MV-4-11 (cell line): ENCODE measurements at regions not wholly inside any gene's neighbourhood (a gene's known extent, or its start where the extent isn't known, plus 50 kb on each side); places are given as distances from the start of the nearest gene placed in this dataset.
"Not testable (repeated sequence)": the region's sequence is repeated elsewhere in the genome, so short reads cannot be mapped to it uniquely, and the experiment has no call there.

Source experiments
- DNase-seq: peaks from one replicate; lab custom pipeline; 2025; lab: John Stamatoyannopoulos, UW

- no peak for DNase-seq
These were observed 232.5 kb downstream of the PARP8 start for GRCh38 chr5:50898966-50899365.

GRCh38 chr5:50900952-50901510 lies 234.6 kb downstream of the PARP8 start:
- DNase-seq: no peak

DNA sequence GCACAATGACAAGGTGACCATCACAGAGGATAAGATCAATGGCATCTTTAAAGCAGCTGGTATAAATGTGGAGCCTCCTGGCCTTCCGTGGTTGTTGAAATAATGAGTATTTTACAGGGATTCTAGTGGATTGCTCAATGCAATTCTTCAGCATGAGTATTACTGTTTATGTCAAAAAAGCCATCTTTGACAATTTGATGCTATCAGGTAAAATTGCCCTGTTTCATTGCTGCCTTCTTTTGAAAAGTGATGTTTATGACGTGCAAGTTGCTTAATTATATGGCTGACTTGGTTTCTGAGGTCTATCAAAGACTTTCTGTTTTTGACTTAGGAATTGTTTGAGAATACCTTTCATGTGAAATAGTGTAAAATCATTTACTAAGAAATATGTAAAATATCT lies 237.2 kb downstream of the PARP8 start:
- DNase-seq: no peak

DNA sequence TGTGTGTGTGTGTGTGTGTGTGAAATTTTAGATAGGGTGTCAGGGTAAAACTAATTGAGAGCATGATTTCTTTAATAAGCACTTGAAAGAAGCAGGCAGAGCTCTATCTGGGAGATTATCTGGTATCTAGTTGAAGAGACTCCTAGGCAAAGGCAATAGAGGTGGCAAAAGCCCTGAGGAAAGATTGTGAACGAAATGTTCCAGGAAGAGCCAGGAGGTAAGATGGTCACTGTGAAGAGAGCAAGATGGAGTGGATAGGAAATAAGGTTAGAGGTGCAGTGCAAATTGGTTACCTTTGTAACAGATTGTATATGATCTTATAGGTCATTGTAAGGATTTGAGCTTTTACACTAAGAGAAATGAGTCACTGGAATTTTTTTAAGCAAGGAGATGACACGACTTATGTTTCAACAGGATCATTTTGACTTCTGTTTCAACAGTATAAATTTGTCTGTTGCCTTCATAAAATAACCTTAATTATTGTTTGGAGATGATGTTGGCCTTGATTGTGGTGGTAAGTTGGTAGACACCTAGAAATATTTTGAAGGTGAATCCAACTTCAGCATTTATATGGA lies 239.6 kb downstream of the PARP8 start:
- DNase-seq: no peak

DNA sequence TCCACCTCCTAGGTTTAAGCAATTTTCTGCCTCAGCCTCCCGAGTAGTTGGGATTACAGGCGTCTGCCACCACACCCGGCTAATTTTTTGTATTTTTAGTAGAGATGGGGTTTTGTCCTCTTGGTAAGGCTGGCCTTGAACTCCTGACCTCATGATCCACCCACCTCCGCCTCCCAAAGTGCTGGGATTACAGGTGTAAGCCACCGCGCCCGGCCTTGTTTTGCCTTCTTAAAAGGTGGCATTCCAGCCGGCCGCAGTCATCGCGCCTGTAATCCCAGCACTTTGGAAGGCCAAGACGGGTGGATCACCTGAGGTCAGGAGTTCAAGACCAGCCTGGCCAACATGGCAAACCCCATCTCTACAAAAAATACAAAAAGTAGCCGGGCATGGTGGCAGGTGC lies 253.7 kb downstream of the PARP8 start:
- DNase-seq: not testable (repeated sequence)

DNA sequence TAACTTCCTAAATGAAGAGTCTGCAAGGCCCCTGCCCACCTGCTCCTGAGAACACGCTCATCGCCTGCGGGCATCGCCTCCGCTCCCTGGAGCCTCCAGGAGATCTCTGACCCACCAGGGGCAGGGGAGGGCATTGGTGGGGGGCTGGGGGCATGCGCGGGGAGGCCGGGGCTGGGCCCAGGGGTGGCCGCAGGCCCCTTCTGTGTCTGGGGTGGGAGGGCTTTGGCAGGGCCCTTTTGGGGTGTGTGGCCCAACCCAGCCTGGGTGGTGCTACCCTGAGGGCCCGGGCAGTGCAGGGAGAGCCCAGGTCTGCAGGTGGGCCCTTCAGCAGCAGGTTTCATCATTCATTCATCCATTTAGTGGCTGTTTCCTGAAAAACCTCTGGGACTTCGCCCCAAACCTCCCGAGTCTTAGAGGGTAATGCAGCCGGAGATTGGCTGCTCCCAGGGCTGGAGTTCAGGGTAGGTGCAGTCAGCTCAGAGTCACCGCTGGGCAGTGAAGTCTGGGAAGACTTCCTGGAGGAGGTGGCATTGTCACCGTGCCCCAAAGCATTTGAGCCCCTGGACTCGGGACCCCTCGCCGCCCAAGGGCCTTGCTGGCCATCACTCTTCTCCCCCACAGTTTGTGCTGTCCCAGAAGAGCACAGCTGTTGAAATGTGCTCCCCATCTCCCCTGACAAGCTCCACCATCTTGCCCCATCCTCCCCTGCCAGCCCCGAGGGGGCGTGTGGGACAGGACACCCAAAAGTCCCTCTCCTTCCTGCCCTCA lies 255.1 kb downstream of the PARP8 start:
- DNase-seq: no peak

- not testable (repeated sequence) for DNase-seq
These were observed 255.9 kb downstream of the PARP8 start for GRCh38 chr5:50922134-50922941.

DNA sequence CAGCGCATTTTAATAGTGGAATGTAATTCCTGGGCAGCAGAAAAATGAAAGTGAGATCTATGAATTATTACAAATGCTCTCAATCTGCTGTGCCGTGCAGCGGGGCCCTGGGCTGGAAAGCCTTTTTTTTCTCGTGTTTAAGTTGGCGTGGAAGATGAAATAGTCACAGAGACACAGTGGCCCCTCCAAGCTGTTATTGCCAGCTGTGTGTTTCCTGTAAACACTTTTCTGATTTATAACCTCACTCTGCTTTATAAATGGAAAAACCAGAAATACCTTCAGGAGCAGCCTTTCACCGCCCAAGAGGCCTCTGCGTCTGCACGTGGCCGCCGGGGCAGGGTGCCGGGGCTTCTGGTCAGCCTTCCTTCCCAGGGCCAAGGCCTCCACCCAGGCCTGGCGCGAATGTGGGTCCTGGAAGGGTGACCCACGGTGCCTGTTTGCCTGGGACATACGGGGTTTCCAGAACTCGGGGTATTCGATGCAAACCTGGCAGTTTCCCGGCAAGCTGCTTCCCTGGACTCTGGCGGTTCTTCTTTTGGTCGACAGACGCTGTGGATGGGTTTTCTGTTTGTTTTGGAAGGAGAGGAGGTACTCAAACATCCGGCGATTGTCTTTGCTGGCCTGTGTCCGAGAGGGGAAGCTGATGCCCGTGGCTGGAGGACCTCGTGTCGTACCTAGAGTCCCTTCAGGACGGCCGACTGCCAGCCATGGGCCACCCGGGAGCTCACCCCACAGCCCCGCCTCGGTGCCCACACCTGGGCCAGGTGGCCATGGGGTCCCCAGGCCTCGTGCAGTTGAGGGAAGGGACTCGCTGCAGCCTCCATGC lies 256.7 kb downstream of the PARP8 start:
- no peak for DNase-seq

DNA sequence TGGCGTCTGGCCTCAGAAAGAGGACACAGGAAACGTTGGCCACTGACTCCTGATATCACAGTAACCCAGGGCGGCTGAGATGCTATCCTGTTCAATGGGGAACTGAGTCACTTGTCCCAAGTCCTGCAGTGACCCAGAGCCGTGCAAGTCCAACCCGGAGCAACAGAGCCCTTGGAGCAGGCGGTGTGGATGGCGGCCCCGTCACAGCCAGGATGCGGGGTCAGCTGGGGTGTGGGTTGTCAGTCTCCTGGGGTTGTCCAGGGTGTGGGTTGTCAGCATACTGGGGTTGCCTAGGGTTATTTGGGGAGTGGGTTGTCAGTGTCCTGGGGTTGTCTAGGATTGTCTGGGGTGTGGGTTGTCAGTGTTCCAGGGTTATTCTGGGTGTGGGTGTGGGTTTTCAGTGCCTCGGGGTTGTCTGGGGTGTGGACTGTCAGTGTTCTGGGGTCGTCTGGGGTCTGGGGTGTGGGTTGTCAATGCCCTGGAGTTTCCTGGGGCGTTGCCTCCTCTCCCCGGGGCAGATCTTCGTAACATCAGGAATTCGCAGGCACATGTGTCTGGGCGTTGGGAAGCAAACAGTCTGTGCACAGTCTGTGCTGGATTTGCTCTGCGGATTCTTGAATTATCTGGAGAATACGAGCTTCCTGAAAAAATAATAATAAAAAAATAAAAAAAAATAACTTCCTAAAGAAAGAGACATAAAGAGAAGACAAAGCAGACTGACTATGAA lies 257.5 kb downstream of the PARP8 start:
- no peak for DNase-seq

GRCh38 chr5:50927953-50928352 lies 261.5 kb downstream of the PARP8 start:
- DNase-seq: no peak

DNA sequence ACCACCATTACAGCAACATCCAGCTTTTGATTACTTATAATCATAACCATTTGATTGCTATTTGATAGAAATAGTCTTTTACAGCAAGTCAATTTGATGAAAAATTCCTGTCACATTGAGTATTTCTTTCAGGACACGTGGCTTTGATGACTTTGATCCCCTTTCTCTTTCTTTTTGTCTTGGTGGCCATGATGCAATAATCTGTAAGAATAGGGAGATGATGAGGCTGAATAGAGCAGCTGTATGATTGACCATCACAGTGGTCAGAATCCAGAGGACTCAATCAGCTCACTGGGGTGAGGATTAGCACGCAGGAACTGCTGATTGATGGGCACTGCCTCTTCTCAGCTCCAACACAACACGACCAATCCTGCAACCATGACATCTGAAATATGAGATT lies 262.7 kb downstream of the PARP8 start:
- no peak for DNase-seq

- DNase-seq: no peak
These were observed 267.9 kb downstream of the PARP8 start for GRCh38 chr5:50934343-50934742.

DNA sequence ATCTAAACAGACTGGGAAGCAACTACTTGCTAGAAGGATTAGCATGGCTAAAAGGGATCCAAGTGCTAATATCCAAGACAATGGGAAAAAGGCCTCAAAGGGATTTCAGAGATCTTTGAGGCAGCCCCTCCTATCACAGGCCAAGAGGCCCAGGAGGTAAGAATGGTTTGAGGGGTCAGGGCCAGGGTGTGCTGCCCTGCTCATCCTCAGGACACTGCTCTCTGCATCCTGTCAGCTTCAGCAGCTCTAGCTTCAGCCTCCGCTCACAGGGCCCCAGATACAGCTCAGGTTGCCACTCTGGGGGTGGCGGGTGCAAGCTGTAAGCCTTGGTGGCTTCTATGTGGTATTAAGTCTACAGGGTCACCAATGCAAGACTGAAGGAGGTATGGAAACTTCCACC lies 278.7 kb downstream of the PARP8 start:
- DNase-seq: no peak

DNA sequence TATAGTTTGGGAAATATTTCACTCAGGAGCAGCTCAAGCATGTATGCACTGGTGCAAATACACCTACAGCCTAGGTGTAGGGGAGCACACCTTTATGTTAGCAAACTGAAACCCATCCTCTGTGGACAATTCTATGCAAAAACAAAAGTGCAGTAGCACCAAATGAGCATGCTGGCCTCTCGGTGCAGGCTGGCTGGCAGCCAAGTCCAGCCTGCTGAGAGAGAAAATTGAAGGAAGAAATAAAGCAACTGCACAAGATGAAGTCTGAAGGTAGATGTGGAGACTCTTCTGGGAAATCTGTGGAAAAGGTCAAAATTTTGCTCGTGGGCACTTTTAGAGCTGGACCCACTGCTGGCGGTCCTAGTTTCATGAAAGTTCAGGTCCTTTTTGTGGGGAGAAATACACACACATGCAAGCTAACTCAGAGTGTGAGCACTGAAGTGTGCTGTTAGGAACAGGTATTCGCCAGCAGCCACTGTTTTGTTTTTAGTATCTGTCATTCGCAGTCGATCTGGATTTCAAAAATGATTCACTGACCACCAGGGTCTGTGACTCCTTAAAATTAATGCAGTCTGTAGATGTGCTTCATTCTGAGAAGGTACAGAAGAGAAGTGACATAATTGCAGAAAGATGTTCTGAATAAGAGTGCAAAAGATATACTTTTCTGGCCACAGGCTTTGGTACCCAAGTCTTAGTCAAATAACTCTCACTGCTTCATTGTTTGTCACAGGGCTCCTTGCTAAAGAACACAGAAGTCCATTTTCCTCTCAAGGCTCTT lies 281.7 kb downstream of the PARP8 start:
- DNase-seq: no peak

DNA sequence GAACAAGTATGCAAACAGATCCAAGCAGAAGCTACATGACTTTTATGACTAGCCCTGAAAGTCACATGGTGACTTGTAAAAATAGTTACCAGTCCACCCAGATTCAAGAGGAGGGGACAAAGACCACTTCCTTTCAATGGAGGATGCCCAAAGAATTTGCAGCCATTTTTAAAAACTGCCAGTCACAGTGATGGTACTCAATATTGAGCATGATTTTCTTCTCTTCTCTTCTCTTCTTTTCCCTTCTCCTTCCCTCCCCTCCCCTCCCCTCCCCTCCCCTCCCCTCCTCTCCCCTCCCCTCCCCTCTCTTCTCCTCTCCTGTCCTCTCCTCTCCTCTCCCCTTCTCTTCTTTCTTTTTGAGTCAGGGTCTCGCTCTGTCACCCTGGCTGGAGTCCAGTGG lies 286.9 kb downstream of the PARP8 start:
- no peak for DNase-seq

GRCh38 chr5:50958852-50959457 lies 292.5 kb downstream of the PARP8 start:
- peak; percentile 33 for DNase-seq

- peak; percentile 53 for DNase-seq
These were observed 296.8 kb downstream of the PARP8 start for GRCh38 chr5:50962934-50963872.

- no peak for DNase-seq
These were observed 297.7 kb downstream of the PARP8 start for GRCh38 chr5:50963971-50964745.
